GM18502 (cell line): ENCODE measurements at regions not wholly inside any gene's neighbourhood (a gene's known extent, or its start where the extent isn't known, plus 50 kb on each side); places are given as distances from the start of the nearest gene placed in this dataset.

ENCODE experiments used
- ATAC-seq: cut with Tn5 transposase; IDR thresholded peaks from one replicate; pipeline ENCODE4 v1.9.1; 2021; ENCODE audit warnings: mild to moderate bottlenecking; ENCODE audit not compliant: unreplicated experiment, poor library complexity

DNA sequence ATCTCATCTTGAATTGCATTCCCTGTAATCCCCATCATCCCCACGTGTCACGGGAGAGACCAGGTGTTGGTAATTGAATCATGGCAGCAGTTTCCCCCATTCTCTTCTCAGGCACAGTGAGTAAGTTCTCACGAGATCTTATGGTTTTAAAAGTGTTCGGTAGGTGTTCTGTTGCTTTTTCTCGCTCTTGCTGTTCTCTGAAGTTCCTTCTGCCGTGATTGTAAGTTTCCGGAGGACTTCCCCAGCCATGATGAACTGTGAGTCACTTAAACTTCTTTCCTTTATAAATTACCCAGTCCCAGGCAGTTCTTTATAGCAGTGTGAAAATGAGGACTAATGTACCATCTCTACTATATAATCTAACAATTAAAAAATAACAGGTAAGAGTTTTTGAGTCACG lies 409.9 kb upstream of the NRXN1 start:
- ATAC-seq: no peak

DNA sequence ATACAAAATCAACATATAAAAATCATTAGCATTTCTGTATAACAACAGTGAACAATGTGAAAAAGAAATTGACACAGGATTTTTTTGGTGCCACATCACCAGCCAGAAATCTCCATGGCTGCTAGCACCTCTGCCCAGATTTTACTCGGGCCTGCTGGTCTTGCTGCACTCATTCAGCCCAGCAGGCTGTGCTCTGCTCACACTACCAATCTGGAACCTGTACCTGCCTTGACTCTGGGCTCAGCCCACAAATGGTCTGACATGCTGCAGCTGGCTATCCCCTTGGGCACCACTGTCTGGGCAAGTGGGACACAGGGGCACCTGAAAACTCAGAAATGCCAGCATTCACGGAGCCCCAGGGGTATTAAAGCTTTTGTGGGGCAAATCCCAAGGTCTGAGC lies 392.5 kb upstream of the NRXN1 start:
- no peak for ATAC-seq

DNA sequence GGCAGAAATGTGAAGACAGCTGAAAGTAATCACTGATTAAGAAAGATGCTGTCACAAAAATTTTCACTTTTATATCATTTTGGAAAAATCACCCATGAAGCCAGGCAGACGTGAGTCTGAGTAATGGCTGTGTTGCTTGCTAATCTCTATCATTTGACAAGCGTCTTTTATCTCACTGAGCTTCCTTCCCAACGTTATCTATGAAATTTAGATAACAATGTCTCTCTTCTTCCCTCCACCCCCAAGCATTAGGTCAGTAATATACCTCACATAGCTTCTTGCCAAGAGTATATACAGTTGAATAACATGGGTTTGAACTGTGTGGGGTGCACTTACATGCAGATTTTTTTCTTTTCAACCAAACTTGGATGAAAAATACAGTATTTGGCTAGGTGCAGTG lies 388.6 kb upstream of the NRXN1 start:
- ATAC-seq: no peak

DNA sequence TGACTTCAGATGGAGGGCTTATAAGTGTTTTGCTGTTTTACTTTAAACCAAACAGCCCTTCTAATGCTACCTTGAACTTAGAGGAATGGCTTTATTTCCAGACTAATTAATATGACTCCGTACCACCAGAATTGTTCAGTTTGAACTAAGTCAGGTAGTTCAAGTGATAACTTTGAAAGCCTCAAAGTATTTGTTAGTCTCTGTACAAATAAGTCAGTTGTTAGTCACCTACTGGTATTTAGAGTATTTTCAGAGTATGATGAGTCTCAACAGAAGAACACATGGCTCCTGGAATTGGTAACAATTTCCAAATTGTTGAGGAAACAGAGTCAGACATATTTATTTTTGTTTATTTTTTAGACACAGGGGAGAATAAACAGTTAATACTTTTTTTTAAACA lies 381.8 kb upstream of the NRXN1 start:
- no peak for ATAC-seq

DNA sequence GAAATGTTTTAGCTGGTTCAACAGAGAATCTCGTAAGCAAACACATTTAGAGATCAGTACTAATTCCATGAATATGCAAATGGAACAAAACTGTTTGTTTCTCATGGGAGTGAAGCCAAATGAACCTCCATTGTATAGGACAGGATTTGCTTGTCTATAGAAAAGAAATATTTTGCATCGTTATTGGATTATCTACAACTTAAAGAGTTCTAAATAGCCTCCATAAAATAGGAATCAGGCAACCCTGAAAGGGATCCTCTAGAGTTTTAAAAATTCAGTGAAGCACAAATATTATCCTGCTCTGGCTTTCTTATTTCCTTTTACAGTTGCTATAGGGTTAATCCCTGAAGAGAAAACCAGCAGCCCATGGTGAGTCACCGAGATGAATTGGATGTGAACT lies 378.4 kb upstream of the NRXN1 start:
- no peak for ATAC-seq

GRCh38 chr2:51409920-51410319 lies 378.0 kb upstream of the NRXN1 start:
- no peak for ATAC-seq

- no peak for ATAC-seq
Measured at GRCh38 chr2:51404226-51404625, 372.3 kb upstream of the NRXN1 start.

DNA sequence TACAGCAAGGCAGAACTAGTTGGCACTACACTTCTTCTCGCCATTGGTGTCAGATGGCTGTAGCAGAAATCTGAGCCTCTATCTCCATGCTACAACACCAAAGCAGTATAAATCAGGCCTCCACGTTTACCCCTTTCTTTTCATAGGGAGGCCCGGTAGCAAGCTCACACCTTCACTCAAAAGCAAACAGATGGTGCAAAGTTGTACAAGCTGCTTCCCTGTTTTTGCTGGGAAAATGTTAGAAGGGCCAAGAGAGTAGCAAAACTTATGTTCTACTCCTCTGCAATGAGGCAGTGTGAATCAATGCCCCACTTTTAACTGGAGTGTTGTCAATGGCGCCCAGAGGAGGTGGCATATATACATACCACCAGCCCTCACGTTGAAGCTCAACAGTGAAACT lies 369.6 kb upstream of the NRXN1 start:
- ATAC-seq: no peak

- ATAC-seq: no peak
Measured at GRCh38 chr2:51387235-51387634, 355.3 kb upstream of the NRXN1 start.

DNA sequence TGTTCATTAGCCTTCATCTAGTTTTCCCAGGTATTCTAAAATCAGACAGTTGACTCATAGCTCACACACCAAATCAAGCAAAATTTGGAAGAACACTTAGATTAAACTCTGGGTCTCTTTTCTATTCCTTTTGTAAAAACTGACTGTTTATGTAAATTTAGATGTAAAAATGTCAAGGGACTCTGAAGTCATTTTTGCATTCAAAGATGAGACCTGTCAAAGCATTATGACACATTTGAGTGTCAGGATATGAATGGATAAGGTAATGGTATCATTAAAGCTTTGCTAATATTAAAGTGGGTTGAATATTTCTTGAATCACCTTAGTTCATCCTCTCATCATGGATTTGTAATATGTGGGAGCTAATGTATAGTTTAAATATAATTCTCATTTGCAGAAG lies 348.1 kb upstream of the NRXN1 start:
- ATAC-seq: no peak

GRCh38 chr2:51368250-51368649 lies 336.3 kb upstream of the NRXN1 start:
- no peak for ATAC-seq

GRCh38 chr2:51350100-51350499 lies 318.2 kb upstream of the NRXN1 start:
- no peak for ATAC-seq

GRCh38 chr2:51344886-51345285 lies 313.0 kb upstream of the NRXN1 start:
- no peak for ATAC-seq

GRCh38 chr2:51335087-51336058 lies 303.4 kb upstream of the NRXN1 start:
- no peak for ATAC-seq

DNA sequence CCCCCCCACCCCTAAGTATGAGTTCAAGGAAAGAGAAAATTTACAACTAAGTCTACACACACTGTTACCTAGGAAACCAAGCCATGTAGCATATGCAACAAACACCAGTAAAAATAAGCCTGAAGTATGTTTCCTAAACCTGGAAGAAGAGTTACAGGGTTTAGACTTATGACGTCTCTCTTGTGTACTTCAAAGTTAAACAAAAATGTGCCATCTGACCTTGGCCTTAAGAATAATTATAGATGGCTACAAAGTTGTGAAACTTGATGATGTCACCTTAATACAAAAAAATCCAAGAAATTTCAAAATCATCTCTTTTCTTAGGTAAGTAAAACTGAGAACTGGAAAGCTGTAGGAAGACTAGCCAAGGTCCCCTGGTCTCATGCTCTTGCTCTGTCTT lies 297.6 kb upstream of the NRXN1 start:
- no peak for ATAC-seq

GRCh38 chr2:51324051-51324450 lies 292.1 kb upstream of the NRXN1 start:
- ATAC-seq: no peak

DNA sequence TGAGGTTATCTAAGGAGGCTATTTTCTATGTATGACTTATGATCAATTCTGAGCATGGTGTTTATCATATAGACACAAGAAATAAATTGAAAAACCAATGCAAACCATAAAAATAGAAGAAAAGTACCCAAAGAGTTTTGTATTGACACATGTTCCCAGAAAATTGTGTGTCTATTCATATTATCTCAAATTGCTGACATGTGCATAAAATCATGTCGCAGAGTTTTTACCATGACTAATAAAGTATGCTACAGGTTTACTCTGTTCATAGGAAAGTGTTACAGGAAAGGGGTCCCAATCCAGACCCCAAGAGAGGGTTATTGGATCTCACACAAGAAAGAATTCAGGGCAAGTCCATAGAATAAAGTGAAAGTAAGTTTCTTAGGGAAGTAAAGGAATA lies 290.7 kb upstream of the NRXN1 start:
- no peak for ATAC-seq

DNA sequence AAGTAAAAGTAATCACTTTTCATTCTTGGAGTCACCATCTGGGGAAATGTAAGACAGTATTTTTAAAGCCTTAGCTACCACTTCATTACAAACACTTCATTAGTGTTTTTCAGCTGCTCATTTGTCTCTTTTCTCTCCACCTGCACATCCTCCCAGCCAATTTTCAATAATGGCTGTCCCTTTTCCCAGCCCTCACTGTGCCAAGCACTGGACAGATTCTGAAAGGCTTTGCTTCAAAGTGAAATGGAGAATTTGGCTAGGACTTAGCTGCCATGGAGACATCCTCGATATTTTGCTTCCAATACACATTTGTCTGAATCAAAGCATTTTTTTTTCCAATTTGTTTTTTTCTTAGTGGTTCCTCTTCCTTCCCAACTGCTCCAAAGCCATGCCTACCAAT lies 272.4 kb upstream of the NRXN1 start:
- ATAC-seq: no peak

GRCh38 chr2:51301381-51301780 lies 269.4 kb upstream of the NRXN1 start:
- ATAC-seq: no peak

DNA sequence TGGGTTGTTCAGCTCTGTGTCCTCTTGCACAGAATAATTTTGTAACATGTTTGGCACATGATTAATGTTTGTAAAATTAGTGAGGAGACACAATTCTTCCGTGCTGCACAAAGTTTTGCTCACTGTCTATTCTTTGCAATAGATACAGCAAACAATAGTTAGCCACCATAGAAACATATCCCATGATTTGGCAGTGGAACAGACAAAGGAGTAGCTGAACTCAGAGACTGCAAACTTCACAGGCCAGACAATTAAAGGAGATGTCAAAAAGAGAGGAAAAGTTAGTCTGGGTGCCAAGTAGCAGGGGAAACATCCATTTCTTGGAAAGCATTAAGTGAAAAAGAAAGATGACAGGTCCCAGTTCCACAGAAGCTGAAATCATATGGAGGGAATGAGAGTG lies 267.4 kb upstream of the NRXN1 start:
- no peak for ATAC-seq

- ATAC-seq: no peak
Measured at GRCh38 chr2:51297488-51297887, 265.6 kb upstream of the NRXN1 start.

DNA sequence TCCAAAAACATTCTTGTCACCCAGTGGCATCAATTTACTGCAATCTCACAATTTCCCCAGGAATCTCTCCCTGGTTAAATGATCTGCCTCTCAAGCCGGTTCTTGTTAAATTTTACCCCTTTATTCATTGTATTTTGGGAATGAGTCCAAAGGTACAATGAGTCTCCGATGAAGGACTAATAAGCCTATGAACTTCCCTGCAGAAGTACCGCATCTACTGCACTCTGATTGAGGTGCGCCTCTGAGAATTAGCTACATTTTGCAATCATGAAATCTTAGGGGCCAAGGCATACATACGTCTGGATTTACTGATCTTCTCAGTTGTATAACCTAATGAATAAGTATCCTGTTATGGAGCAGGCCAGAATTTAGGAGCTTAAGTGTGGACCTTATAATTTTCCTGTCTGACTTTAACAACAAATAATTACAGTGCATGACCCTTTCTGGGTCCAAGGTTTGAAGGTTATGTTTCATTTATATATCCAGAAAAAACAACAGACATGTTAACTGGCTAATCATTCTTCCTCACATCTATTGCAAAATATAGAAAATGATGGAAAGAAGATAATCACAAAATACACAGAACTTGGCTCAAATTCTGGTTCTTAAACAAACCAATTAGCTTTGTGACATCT lies 261.8 kb upstream of the NRXN1 start:
- no peak for ATAC-seq
